Mesothelial cell of epicardium (in vitro differentiated cells): ENCODE measurements at regions not wholly inside any gene's neighbourhood (a gene's known extent, or its start where the extent isn't known, plus 50 kb on each side); places are given as distances from the start of the nearest gene placed in this dataset.

Source experiments
- DNase-seq, 2 experiments: peaks; one replicate each; pipeline ENCODE4 v3.0.0; 2021; ENCODE audit warnings: low spot score in 2 of 2; ENCODE audit not compliant: unreplicated experiment in 2 of 2
- H3K27ac Mint-ChIP-seq: 2 replicates; pipeline ENCODE4 v1.8.0; 2021; ENCODE audit warnings: mixed read lengths
- H3K27me3 Mint-ChIP-seq: 2 replicates; pipeline ENCODE4 v1.8.0; 2021; ENCODE audit warnings: low read depth, mixed read lengths
- H3K36me3 Mint-ChIP-seq: 2 replicates; pipeline ENCODE4 v1.8.0; 2021; ENCODE audit warnings: mixed read lengths
- H3K4me1 Mint-ChIP-seq: 2 replicates; pipeline ENCODE4 v1.8.0; 2021; ENCODE audit warnings: mixed read lengths
- H3K4me3 Mint-ChIP-seq: 2 replicates; pipeline ENCODE4 v1.8.0; 2021; ENCODE audit warnings: mild to moderate bottlenecking, moderate library complexity, mixed read lengths
- H3K9me3 Mint-ChIP-seq: 2 replicates; pipeline ENCODE4 v1.8.0; 2021; ENCODE audit warnings: mixed read lengths
- CTCF ChIP-seq: fragments of 200-600 bp; sonication (generic); IDR thresholded peaks from one replicate; pipeline ENCODE4 v1.5.0; 2021; ENCODE audit warnings: antibody characterized with exemption; ENCODE audit not compliant: unreplicated experiment

- no peak for DNase-seq
- no peaks in the 10 kb centered on the region for H3K36me3 Mint-ChIP-seq
- H3K27ac Mint-ChIP-seq: no peak overlapping the region
- TF ChIP-seq CTCF: no peak
- peaks cover 7% of the 10 kb centered on the region for H3K27me3 Mint-ChIP-seq
- H3K9me3 Mint-ChIP-seq: peaks cover under 1% of the 10 kb centered on the region
- H3K4me3 Mint-ChIP-seq: no peak overlapping the region
- peaks cover 32% of the 10 kb centered on the region for H3K4me1 Mint-ChIP-seq
These were observed 148.1 kb downstream of the SLC4A3 start for GRCh38 chr2:219775506-219775905.

GRCh38 chr2:219777388-219777787 lies 150.0 kb downstream of the SLC4A3 start:
- Mint-ChIP-seq H3K27ac (no peak overlapping the region), H3K27me3 (peaks cover 7% of the 10 kb centered on the region), H3K36me3 (no peaks in the 10 kb centered on the region), H3K9me3 (no peaks in the 10 kb centered on the region), H3K4me3 (no peak overlapping the region), H3K4me1 (peaks cover 27% of the 10 kb centered on the region)
- DNase-seq: no peak
- no peak for TF ChIP-seq CTCF

- Mint-ChIP-seq H3K4me1 (peaks cover 27% of the 10 kb centered on the region), H3K4me3 (no peak overlapping the region), H3K9me3 (no peaks in the 10 kb centered on the region), H3K27me3 (peaks cover 7% of the 10 kb centered on the region), H3K27ac (no peak overlapping the region), H3K36me3 (no peaks in the 10 kb centered on the region)
- no peak for DNase-seq
- TF ChIP-seq CTCF: no peak
These were observed 150.8 kb downstream of the SLC4A3 start for GRCh38 chr2:219778189-219778588.

- DNase-seq: no peak
- no peak for TF ChIP-seq CTCF
- H3K27me3 Mint-ChIP-seq: peaks cover 13% of the 10 kb centered on the region
- H3K4me3 Mint-ChIP-seq: no peak overlapping the region
- H3K36me3 Mint-ChIP-seq: no peaks in the 10 kb centered on the region
- no peak overlapping the region for H3K27ac Mint-ChIP-seq
- H3K4me1 Mint-ChIP-seq: peaks cover 13% of the 10 kb centered on the region
- H3K9me3 Mint-ChIP-seq: no peaks in the 10 kb centered on the region
These were observed 155.4 kb downstream of the SLC4A3 start for GRCh38 chr2:219782737-219783348.

GRCh38 chr2:219783359-219783975 lies 156.0 kb downstream of the SLC4A3 start:
- DNase-seq: no peak
- peaks cover 13% of the 10 kb centered on the region for H3K27me3 Mint-ChIP-seq
- TF ChIP-seq CTCF: no peak
- no peak overlapping the region for H3K27ac Mint-ChIP-seq
- no peaks in the 10 kb centered on the region for H3K36me3 Mint-ChIP-seq
- peaks cover 7% of the 10 kb centered on the region for H3K4me1 Mint-ChIP-seq
- no peak overlapping the region for H3K4me3 Mint-ChIP-seq
- no peaks in the 10 kb centered on the region for H3K9me3 Mint-ChIP-seq
